UCSD-AML1 (cell line): ENCODE measurements at regions not wholly inside any gene's neighbourhood (a gene's known extent, or its start where the extent isn't known, plus 50 kb on each side); places are given as distances from the start of the nearest gene placed in this dataset.
A peak's percentile ranks its signal among the peaks of the same experiment; 100 is the strongest.
"Not testable (repeated sequence)": the region's sequence is repeated elsewhere in the genome, so short reads cannot be mapped to it uniquely, and the experiment has no call there.

ENCODE experiments used
- DNase-seq: peaks from one replicate; lab custom pipeline; 2025; ENCODE audit not compliant: unreplicated experiment; lab: John Stamatoyannopoulos, UW

DNA sequence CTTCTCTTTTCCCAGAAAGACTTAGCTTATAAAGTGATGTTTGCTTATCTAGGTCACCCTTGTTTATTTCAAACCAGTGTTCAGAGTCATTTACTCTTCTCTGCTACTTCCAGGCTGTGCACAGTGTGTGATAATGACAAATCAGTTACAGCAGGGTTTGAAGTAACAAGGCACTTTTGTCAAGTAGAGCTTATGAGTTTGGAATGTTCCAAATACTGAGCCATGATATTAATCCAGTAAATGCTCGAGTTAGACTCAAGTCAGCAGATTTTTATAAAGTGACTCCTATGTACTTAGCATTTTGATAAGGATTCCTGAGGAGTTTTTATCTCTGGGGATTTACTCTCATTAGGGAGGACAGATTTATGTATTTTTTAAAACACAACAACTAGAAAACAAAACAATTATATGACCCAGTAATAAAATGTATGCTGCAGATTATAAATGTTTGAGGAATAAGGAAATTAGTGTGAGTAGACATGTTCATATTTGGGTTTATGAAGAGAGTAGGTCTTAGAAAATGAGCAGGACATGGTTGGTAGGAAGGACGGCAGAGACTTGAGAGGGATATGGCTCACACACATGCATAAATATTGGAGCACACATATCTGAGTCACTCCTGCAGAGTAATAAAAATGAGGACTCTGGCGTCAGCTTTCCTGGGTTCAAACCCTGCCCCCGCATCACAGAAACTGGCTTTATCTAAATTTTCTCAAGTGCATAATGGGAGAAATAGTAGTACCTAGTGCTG, 271.2 kb downstream of the FBXO8 start:
- DNase-seq = no peak

DNA sequence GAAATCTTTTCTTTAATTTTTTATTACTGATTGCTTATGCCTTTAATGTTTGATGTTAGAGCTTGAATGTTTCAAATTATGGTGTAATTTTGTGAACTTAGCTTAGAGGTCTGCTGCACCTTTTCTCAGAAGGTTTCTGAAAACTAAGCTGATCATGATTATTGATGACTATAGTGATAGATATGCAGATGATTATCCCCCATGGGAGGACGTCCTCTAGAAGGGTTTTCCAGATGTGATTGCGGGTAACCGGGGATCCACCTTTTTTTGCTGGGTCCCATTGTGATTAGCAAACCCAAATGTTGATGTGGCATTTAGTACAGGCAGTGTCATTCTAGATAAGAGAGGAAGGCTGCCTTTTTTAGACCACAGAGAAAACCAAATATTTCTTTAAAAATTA, 272.9 kb downstream of the FBXO8 start:
- DNase-seq = no peak

DNA sequence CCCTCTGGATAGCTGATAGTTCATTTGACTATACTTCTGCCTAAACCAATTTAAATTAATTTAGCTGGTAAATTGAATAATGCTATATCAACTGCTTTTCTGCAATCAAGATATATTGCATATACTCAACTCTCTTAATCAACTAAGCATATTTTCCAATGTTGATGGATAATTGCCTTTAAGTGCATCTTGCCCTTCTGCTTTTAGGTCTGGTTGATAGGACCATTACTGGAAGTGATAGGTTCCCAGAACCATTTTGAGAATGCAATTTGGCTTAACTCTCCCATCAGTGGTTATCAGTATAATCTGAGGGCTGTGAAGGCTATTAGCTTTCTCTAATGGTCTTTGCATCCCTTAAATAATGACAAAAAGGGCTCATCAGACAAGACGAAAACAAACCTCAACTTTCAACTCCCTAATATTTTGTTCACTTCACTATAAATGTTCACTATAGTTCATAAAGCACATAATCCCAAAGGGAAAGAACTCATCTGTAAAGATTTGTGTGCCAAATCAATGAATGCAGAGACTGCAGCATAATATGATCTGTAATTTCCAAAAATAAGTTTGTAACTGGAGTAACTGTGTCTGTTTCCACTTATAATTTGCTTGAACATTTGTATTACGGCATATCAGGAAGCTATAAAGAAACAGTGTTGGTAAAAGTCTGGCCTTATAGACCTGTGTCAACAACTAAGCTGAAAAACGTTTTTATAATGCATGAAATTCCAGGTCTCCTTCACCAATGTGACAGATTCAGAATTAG, 273.6 kb downstream of the FBXO8 start:
- DNase-seq = no peak

DNA sequence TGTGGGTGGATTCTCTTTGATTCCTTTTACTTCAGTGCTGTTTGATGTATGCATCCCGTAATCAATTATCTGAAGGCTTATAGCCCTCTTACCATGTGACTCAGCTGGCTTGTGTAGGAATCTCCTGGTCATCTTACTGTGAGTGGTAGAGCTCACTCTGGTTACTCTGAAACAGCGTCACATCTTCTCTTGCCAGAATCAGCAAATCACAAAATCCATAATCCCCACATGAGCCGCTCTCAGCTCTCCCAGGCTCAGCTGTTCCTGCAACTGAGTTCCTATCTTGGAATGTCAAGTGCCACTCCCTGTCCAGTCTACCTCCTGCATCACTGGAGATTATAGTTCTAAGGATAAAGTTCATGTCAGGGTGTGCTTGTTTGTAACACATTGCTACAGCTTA, 278.0 kb downstream of the FBXO8 start:
- no peak for DNase-seq

DNA sequence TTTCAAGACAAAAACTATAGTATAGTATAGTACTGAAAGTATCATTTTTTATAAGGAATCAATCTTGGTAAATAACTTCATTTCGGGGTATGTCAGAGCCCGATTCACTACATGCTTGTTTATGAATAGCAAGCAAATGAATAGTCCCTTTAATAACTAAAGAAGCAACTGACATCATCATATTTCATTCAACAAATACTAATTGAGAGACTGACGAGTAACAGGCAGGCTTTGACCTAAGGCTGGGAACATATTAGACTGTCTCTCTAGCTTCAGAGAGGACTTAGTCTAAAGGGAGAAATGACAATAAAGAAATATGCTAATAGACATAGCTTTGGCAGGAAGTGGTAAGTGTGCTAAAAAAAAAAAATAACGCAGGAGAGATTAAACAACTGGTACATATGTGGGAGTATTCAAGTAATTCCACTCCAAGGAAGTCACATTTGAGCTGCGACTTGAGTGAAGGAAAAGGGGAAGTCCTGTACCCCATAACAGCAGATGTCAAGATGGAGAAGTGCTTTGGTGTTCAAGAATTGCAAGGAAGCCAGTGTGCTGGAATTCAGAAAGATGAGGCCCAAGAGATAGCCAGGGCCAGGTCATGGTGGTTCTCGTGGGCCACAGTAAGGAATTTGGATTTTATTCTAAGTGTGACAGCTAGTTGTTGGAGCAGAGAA, 284.9 kb downstream of the FBXO8 start:
- peak; percentile 11 for DNase-seq

DNA sequence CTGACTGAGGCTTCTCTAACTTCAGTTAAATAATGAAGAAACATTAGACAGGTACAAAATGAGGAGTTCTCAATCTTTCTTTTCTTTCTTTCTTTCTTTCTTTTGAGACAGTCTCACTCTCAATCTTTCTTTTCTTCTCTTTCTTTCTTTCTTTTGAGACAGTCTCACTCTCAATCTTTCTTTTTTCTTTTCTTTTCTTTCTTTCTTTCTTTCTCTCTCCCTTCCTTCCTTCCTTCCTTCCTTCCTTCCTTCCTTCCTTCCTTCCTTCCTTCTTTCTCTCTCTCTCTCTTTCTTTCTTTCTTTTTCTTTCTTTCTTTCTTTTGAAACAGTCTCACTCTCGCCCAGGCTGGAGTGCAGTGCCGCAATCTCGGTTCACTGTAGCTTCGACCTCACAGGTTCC, 287.7 kb downstream of the FBXO8 start:
- not testable (repeated sequence) for DNase-seq

DNA sequence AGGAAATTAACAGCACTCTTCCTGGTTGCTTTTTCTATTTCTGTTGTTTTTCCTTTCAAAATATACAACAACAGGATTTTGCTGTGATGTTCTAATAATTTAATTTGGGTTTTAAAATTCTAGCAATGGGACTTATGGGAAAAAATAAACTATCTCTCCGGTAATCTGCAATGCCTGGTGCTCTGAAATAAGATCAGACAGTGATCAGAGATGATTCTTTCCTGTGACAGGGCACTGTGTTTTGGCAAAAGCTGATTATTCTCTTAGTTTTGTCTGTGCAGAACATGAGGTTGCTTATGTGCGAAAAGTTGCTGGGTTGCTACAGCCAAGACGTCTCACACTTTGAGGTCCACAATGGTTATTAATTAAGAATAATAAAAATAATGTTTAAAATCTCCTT, 291.7 kb downstream of the FBXO8 start:
- DNase-seq = no peak

DNA sequence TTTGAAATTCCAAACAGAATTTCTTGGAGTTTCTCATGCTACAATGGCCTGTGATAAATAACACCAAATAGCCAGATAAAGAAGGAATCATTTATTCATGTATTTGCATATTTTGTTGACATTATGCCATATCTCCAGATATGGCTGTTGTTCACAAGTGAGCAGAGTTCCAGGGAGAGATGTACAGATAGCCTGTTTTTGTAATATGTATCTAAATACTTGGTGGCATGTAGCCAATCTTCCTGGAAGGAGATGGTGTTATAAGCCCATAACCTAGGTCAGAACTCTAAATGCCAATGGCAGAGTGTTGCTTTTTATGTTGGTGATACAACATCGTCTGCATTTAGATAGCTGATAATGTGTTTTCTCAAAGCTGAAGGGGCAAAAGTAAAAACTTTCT, 292.2 kb downstream of the FBXO8 start:
- DNase-seq = no peak

DNA sequence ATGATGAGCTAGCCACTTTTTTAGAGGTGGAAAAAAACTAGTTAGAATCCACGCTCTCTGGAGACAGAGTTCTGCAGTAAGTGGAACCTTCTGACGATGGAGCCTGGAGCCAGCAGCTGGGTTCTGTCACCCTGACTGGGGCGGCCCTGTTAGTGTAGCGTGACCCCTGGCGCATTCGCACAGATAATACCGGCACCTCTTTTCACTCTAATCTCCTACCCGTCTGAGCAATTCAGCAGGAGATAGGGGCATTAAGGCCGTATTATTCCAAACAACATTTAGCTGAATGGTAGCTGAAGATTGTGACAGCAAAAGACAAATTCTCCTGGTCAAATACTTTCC, 292.6 kb downstream of the FBXO8 start:
- DNase-seq = no peak

DNA sequence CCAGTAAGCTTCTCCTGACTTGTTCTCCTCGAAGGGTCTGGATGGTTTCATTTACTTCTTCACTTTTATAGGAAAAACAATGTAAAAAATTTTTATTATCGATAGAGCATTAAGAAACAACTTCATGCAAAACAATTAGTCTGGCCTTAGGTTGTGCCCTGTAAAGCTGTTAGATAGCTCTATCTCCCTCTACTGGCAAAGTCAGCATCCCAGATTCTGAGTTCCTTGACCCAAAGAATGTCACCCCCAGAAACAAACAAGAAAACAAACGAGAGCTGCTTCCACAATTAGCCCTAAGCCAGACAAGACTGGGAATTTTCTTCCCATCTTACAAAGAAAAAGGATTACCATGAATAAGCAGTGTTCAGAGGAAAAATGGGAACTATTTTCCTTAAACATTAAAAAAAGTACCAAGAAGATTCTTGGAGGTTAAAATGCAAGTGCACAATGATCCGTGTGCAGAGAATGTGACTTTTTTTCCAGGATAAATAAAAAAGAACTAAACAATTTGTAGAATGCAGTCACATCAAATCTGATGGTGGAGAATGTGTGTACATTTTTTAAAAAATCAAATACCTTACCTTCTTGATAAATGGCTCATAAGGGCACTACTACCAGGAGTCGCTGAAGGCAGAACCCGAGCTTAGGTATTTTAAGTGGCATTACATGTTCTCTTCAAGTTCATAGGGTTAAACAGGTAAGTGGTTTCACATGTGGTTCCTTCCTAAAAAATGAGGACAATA, 293.2 kb downstream of the FBXO8 start:
- no peak for DNase-seq

DNA sequence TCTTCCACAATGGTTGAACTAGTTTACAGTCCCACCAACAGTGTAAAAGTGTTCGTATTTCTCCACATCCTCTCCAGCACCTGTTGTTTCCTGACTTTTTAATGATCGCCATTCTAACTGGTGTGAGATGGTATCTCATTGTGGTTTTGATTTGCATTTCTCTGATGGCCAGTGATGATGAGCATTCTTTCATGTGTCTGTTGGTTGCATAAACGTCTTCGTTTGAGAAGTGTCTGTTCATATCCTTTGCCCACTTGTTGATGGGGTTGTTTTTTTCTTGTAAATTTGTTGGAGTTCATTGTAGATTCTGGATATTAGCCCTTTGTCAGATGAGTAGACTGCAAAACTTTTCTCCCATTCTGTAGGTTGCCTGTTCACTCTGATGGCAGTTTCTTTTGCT, 319.9 kb downstream of the FBXO8 start:
- not testable (repeated sequence) for DNase-seq

DNA sequence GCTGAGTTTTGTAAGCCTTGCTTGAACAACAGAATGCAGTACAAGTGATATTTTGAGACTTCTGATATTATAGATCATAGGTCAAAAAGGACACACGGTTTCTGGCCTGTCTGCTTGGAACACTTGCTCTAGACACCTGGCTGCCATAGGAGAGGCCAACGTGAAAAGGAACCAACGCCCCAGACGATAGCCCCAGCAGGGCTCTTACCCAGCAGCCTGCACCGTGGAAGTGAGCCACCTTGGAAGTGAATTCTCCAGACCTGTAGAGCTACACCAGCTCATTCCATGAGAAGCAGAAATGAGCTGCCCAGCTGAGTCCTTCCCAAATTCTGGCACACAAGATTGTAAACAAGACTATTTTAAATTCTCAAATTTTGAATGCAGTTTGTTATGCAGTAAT, 323.1 kb downstream of the FBXO8 start:
- DNase-seq = no peak

DNA sequence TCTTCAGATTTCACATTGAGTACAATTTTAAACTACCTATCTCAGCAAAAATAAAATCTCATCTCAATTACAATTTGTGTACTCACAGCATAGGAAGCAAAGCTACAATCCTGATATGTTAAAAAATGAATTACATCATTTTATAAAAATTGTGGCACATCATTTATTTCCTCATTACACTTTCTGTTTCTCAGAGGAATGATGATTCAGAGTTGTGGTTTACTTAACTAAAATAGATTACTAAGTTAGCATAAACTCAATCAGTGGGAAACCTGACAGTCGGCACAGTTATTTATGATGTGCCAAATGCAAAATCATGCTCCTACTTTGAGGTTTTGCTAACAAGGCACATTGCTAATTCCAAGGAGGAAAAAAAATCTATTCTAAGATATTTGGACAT, 325.0 kb downstream of the FBXO8 start:
- no peak for DNase-seq

DNA sequence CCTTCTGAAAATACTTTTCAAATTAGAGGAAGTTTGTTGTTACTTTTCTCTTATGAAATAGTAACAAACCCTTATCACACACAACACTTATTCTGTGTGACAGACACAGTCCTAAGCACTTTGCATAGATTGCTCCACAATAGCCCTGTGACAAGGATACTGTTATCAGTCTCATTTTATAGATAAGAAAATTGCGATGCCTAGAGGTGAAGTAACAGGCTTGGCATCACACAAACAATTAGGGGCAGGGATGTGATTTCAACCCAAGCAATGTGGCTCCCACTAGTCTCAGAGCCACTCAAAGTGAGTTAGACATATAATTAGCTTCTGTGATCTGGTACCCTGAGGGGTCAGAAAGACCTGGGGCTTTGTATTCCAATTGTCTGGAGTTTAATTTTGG, 339.9 kb downstream of the FBXO8 start:
- DNase-seq = no peak

DNA sequence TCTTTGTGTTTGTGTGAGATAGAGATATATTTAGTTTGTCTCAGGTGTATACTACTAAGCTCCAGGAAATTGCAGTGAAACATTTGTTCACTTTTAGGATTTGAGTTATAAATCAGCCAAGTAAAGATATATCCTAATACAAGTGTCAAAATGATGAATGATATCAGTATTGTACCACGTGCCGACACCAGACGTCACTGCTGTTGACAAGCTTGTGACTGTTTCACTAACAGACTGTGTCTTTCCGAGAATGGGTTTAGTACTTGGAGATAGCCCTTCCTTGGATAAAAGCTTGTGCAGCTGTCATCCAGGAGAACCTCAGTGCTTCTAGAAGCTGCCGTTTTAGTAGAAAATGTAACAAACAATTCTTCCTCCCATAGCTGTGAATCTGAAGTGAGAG, 343.3 kb downstream of the FBXO8 start:
- DNase-seq = no peak

DNA sequence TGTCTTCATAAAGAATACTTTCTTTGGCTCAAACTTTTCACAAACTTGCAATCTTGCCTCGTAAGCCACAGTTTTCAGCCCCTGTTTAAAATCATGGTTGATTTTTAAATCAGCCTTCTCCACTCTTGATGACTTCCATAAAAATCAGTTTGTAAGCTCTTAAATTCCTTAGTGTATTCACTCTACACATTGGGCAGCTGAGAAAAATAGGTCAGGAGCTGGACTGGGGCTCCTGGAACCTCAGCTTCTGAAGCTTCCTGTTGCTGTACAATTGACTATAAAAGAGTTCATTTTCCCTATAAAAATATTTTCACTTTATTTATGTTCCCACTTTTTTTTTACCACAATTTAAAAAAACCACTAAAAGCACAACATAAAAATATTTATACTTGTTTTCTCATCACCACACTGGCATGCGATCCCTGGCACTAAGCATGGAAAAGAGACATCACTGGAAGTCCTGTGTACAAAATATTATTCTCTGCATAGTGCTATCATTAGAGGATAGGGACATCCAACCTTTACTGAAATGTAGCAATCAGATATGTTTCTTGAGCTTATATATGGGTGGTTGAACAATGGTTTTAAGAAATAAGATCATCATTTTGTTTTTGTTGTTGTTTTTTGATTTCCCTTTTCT, 345.7 kb downstream of the FBXO8 start:
- DNase-seq = no peak

DNA sequence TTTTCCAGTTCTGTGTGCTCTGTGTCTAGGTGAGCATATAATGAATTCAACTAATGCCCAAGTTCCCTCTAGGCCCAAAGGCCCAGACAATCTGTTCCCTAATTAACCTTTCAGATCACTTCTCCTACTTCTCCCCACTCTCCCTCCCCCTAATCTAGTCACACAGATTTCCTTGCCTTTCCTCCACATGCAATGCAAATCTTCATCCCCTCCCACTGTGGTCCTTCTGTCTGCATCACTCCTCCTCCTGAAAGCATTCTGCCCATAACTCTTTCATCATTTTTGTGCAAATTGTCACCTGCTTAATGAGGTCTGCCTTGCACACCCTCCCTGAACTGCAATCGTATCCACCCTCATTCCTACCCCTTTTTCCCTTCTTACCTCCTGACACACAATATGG, 346.6 kb downstream of the FBXO8 start:
- DNase-seq = no peak

DNA sequence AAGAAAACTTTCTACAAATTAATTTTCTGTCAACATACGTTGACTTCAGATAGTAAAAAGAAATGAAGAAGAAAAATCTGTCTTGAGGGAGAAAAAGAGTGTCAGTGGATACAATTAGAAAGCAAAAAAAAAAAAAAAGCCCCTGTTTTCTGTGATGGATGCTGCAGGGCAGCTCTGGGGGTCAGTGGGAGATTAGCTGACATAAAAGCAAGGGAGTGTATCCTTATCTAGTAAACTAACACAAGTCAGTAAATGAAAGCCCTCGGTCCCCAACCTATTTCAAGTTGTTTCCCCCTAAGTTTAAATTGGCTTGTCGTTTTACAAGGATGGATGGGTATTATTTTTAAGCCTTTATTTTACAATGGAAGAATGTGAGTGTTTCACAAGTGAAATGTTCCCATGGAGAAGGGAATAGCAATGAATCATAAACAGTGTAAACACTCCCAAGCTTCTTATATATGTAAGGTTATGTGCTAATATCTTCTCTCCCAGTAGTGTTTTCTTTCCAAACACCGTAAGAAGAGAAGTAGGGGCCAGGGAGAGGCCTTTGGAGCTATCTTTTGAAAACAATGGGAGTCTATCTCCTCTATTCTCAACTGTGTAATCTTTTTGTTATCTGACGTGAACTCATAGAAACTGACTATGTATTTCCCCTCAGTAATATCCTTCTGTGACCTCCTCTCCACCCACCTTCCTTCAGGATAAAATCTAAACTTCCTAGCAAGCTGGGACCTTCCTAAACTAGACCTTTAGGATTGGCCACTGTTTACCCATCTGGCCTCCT, 347.7 kb downstream of the FBXO8 start:
- DNase-seq = no peak

DNA sequence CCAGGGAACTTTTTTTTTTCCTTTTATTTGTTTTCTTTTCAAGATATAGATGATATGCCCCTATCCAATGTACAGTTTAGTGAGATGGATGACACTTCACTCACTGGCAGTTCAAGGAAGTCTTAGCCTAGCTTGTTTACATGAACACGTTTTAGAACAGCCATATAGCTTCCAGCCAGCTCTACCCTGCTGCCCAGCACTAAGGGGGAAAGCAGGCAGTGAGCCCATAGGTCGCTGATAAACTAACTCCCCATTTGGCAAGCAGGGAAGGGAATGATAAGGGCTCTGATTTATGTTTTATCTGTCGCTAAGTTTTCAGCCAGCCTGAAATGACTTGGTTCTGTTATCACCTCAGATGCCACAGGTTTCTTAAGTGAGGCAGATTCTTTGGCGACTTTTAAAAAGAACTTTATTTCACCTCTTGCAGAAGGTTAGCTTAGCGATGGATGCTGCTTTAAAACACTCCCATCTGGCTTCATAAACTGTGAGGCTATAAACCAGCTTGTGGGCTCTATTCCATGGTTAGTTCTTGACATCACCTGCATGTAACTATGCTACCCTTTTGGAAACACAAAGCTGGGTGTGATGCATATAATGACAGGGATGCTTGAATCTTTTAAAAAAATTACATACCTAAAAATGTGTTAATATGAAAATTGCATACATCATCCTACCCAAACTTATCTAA, 348.4 kb downstream of the FBXO8 start:
- no peak for DNase-seq

DNA sequence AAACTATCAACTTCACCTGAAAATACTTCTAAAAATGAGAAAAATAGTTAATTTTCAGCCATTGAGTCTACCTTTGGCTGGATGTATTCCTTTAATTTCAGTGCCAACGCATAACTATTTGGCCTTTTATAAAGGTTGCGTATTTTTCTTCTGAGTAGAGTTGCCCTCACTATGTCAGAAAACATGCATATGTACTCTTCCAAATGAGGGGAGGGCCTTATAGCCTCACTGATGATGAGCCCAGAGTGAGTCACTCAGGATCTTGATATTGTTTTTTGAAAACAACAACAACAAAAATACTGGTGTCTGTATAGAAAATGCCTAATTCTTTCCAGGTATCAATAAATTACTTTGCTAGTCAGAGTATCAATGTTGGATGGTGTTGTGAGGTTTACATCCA, 349.3 kb downstream of the FBXO8 start:
- DNase-seq = no peak
